ENCODE measurements at regions not wholly inside any gene's neighbourhood (a gene's known extent, or its start where the extent isn't known, plus 50 kb on each side); places are given as distances from the start of the nearest gene placed in this dataset.
"Not testable (repeated sequence)": the region's sequence is repeated elsewhere in the genome, so short reads cannot be mapped to it uniquely, and the experiment has no call there.

DNA sequence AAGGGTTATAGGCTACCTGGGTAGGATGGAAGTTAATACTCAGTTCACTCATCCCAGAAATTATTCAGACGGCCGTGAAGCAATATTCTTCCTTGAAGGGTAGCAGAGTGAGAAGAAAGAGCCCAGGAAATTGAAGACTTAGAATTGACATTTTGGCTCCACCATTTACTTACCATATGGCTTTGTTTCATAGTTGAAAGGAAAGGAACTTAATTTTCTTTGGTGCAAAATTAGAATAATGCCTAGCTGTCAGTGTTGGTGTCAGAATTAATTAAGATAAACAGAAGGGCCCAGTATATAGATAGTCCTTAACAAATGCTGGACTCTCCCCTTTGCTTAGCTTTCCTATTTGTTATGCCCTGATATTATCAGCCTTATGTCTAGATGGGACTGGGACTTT is 263.2 kb downstream of the KCNJ3 start:
- DNase-seq: no peak

DNA sequence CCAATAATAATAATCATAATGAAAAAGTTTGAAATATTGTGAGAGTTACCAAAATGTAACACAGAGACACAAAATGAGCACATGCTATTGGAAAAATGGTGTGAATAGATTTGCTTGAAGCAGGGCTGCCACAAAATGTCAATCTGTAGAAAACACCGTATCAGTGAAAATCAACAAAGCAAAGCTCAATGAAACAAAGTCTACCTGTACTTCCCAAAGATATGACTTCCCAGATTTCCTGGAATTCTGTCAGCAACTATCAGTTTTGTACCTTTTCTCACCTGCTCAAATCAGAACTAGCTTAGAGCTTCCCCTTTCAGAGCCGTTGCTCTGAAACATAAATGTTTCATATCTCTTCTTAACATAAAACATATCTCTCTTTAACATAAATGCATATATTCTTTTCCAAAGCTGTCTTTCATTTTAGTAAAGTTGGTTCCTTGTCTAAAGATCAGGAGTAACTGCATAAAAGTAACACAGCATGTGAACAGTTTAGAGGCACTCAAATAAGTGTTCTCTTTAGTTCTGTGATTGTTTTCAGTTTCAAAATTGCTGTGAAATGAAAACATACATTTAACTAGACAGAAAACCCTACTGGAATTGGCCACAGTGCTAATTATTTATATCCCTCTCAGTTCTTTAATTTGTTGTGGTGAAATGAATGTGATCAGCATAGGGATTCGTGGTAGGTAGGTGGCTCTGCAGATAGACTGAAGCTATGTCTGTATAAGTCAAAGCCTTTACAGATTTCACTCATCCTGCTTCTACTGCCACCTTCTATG is 262.5 kb downstream of the KCNJ3 start:
- DNase-seq: no peak

DNA sequence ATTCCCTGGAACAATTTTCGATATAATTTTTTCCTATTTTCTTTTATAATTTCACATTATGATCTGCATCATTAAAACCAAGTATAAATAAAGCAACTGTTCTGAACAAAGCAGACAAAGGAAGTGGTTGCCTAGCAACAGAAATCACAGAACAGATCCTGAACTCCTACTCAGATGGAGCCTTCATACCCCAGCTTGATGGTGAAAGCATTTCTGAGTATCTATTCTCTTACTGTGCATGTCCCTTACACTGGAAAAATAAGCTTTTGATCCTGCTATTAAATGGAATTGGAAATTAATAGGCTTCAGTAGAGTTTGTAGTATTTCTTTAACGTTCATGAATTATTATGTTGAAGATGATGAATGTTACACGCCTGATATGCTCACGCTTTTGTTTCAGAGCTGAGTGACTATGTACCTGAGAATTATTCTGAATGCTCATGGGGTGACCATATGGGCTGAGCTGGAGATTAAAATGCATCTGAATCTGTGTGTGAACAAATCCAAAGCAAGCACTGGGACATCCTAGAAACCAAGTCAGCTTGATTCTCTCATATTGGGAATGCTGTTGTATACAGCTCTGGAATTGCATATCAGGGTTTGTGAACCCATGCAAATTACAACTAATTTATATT is 254.0 kb downstream of the KCNJ3 start:
- DNase-seq: no peak

DNA sequence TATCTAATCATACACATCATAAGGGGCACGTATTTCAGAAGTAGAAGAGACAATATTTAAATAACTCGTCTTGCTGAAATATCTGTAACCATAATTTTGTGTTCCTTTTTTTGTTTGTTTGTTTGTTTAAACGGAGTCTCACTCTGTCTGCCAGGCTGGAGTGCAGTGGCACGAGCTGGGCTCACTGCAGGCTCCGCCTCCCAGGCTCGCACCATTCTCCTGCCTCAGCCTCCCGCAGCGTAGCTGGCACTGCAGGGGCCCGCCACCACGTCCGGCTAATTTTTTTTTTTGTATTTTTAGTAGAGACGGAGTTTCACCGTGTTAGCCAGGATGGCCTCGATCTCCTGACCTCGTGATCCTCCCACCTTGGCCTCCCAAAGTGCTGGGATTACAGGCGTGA is 248.9 kb downstream of the KCNJ3 start:
- not testable (repeated sequence) for DNase-seq

DNA sequence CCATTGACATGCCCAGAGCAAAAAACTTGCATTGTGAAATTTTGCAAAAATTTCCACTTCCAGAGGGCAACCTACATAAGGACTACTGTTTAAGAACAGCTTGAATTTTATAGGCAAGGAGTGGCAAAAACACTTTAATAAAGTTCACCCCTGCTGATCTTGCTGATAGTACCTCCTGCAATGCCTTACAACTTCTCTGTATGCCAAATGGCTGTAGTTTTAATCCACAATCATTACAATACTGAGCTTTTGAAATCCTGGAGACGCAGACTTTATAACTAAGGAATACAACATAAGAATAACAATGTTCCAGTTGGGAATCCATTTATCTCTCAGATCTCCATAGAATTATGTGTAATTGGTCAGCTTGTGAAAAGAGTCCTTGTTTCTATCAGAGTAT is 247.5 kb downstream of the KCNJ3 start:
- no peak for DNase-seq

DNA sequence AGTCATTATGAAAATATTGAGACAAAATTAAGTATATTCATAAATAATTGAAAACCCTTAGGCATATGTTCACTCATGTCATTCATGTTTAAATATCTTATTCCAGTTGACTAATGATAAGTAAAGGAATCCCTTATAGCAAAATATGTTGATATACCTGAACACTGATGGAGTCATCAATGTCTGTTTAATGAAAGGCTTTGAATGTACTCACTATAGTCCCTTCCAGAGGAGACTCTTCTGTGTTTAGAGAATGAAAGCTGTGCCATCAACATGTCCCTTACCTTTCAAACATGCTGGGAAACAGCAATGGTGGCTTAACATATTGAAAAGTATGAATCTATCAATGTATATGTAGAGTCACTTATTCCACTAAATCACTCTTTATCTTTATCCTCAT is 242.9 kb downstream of the KCNJ3 start:
- no peak for DNase-seq

DNA sequence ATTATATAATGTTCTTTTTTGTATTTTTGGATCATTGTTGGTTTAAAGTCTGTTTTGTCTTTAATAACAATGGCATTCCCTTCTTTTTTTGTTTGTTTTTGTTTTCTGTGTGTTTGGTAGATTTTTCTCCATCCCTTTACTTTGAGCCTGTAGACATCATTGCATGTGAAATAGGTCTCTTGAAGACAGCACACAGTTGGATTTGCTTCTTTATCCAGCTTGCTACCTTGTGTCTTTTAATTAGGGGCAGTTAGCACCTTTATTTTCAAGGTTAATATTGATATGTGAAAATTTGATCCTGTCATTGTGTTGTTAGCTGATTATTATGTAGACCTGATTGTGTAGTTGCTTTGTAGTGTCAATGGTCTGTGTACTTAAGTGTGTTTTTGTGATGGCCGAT is 235.7 kb downstream of the KCNJ3 start:
- no peak for DNase-seq

DNA sequence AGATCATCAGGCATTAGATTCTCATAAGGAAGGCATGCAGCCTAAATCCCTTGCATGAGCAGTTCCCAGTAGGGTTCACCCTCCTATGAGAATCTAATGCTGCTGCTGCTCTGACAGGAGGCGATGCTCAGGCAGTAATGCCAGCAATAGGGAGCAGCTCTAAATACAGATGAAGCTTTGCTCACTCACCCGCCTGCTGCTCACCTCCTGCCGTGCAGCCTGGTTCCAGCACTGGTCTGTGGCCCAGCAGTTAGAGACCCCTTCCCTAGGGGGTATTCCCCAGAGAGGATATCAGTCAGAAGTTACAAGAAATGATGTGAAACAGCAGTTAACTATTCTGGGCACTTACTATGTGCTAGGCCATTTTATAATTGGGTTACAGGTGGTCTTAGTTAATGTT is 226.0 kb downstream of the KCNJ3 start:
- DNase-seq: no peak

DNA sequence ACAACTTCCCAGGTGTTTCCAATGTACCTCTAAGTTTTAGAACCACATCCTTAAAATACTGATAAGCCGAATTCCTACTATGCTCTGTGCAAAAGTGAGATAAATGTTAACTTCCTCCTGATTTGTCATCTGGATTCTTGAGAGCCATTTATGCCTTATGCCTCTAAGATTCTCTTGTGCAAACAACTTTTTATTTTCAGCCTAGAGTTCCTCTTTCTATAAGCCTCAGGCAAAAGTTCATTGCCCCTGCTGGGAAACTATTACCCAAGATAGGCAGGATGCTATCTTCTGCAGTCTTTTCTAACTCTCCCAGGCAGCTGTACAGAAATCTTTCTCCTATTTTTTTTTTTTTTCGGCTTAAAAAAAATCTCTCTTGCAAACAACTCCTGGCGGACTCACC is 216.1 kb downstream of the KCNJ3 start:
- DNase-seq: peak; percentile 97

DNA sequence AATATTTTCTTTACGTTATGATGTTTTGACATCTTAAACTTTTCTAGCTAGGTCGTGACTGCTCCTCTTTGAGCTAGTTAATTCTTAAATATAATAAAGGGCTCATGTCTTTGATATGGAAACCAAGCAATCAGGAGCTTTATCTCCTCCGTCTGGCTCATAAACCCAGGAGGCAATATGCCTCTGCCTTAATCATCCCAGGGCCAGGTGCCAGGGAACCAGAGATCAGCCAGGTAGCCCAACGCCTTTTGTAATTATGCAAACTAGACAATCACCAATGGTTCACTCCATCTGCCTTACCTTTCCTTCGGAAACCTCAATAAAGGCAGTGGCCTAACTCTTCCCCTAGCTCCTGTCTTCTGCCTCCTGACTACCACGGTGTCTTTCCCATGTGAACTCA is 213.7 kb downstream of the KCNJ3 start:
- DNase-seq: no peak

DNA sequence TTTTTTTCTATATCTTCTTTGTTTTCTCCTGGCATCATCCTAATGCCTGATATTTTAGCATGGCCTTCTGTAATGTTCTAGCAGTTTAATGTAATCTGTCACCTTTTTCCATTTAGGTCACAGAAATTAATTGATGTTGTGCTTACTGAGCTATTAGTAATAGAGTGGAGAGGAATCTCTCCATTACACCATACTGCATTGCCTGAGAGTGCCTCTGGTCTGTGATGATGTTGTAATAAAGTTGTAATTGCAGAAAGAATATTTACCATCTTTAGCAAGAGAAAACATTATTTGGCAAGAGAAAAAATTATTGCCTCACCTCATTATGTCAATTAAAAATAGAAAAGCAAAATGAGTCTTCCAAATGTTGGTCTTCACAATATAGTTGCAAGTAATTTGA is 213.2 kb downstream of the KCNJ3 start:
- peak; percentile 1 for DNase-seq

DNA sequence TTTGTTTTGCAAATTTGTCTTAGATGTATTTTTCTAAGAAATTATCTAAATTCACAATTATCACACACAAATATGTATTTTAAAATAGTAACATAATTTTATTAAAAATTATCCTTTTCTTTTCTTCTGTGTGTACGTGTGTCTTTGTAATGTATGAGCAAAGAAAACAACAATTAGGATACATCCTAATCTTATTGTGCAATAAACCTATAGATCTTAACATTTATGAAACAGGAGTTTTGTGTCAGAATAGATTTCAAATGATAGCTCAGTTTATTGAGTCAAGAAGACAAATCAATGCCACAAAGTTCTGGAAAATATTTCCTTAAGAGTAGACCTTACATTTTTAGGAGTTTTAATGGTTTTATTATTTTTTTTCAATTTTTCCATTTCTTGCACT is 212.2 kb downstream of the KCNJ3 start:
- DNase-seq: no peak

DNA sequence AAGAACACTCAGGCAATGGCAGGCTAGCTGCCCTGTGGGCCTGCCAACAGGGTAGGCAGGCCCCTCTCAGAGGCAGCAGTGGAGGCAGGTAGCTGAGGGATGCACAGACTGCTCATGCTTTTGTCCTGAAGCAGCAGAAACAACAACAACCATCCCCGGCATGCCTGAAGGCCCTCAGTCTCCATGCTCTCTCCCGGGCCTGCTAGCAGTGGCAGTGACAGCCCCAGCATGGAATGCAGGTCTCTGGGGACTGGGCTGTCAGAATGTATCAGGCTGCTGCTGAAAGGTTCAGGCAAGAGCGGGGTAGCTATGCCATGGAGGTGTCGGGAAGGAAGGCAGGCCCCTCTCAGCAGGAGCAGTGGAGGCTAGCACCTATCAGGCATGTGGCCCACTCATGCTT is 209.8 kb downstream of the KCNJ3 start:
- no peak for DNase-seq
